ENCODE measurements at regions not wholly inside any gene's neighbourhood (a gene's known extent, or its start where the extent isn't known, plus 50 kb on each side); places are given as distances from the start of the nearest gene placed in this dataset.
"Not testable (repeated sequence)": the region's sequence is repeated elsewhere in the genome, so short reads cannot be mapped to it uniquely, and the experiment has no call there.

DNA sequence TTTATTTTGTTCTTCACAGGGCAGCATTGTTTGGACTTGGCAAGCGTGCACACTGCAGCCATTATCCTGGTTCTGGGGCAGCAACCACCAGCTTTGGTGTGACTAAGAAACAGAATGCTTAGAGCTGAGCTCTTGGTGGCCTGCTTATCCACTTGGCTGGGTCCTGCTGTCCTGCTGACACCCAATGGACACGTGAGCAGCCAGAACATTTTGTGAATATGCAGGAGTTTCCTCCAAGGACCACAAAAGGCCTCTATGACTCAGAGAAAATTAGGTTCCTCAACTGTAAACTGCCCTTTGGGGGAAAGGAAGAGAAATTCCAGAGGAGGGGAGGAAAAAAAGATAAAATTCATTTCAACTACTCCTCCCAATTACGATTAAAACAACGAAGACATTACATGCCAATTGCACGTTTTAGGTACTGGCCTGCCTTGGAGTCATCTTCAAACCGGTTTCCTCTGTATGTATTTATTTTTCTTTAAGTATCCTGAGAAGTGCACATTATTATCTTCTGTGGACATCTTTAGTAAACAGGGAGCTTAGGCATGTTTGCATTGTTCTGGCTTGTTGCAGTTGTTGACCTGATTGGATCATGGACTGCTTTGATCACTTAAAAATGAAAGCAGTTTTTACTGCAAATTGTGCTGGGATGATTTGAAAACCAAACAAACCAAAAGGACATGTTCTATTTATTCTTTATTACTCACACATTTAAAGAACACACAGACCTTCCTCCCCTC lies 82.3 kb upstream of the TLE4 start:
- no peak for DNase-seq

- no peak for DNase-seq
These were observed 81.0 kb upstream of the TLE4 start for GRCh38 chr9:79490657-79491248.

- DNase-seq = no peak
These were observed 79.4 kb upstream of the TLE4 start for GRCh38 chr9:79492092-79493009.

DNA sequence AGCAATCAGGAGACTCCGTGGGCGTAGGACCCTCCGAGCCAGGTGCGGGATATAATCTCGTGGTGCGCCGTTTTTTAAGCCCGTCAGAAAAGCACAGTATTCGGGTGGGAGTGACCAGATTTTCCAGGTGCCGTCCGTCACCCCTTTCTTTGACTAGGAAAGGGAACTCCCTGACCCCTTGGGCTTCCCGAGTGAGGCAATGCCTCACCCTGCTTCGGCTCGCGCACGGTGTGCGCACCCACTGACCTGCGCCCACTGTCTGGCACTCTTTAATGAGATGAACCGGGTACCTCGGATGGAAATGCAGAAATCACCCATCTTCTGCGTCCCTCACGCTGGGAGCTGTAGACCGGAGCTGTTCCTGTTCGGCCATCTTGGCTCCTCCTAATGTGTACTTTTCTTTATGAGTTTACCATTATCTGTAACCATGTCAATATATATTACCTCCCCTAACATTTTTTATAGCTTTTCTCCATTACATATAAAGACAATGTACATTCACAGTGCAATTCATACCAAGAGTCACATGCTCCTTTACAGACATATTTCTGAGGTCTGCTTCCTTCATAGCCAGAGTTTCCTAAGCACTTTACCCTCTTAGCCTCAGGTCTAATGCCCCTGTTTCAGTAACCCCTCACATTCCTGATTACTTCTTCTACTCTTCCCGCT lies 71.4 kb upstream of the TLE4 start:
- DNase-seq = not testable (repeated sequence)

- DNase-seq = no peak
These were observed 70.2 kb upstream of the TLE4 start for GRCh38 chr9:79501546-79501945.

- DNase-seq = no peak
These were observed 64.0 kb upstream of the TLE4 start for GRCh38 chr9:79507801-79508200.

DNA sequence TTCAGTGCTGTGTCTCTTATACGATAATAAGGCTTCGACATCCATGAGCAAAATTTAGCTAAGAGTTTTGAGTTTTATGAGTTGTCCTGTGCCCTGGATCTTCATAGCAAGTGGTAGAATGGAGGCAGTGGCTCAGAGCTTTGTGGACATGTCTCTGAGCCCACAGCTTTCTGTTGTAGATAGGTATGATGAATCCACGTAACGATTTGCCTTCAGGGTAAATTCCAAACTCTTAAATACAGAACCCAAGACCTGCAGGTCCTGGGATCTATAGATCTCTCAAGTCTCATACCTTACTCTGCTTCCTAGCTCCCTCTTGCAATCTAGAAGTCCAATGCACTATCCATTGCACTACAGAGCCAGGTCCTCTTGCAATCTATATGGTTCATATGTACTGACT lies 59.5 kb upstream of the TLE4 start:
- no peak for DNase-seq
